A673 (cell line): ENCODE measurements at regions not wholly inside any gene's neighbourhood (a gene's known extent, or its start where the extent isn't known, plus 50 kb on each side); places are given as distances from the start of the nearest gene placed in this dataset.

ENCODE experiments used
- BruUV-seq: library from RNA; stranded (reverse); fragments of 400-500 nt; replicated peaks from 2 replicates; lab custom pipeline; 2021; lab: Mats Ljungman, UMichigan
- CTCF ChIA-PET: fragments of 300-600 bp; sonication (Branson Sonifier 250); formaldehyde crosslinking; loops from one replicate; lab custom pipeline; 2022; ENCODE audit warnings: antibody characterized with exemption; lab: Charles Lee
- POLR2A ChIA-PET: fragments of 300-600 bp; sonication (Branson Sonifier 250); formaldehyde crosslinking; loops from one replicate; lab custom pipeline; 2022; ENCODE audit warnings: antibody characterized with exemption; ENCODE audit not compliant: low non-redundant PET; lab: Charles Lee
- DNase-seq: peaks from one replicate; pipeline ENCODE4 v3.0.0-alpha.2; 2015; ENCODE audit warnings: low spot score
- H3K27ac ChIP-seq: fragments of 200-600 bp; sonication (generic); 2 replicates; pipeline ENCODE4 v1.5.1; 2016; ENCODE audit warnings: mixed run types, low read depth, mild to moderate bottlenecking, mixed read lengths, antibody characterized with exemption, low read length; ENCODE audit not compliant: poor library complexity, severe bottlenecking
- H3K27me3 ChIP-seq: fragments of 200-600 bp; sonication (generic); replicated peaks from 2 replicates; pipeline ENCODE4 v1.6.1; 2017; ENCODE audit warnings: mixed run types, low read depth, mild to moderate bottlenecking, mixed read lengths, antibody characterized with exemption, low read length; ENCODE audit not compliant: insufficient read depth, poor library complexity
- H3K36me3 ChIP-seq: fragments of 200-600 bp; sonication (generic); 2 replicates; pipeline ENCODE4 v1.6.1; 2016; ENCODE audit warnings: mixed run types, mild to moderate bottlenecking, mixed read lengths, antibody characterized with exemption, low read length; ENCODE audit not compliant: insufficient read depth, poor library complexity, severe bottlenecking
- H3K4me1 ChIP-seq: fragments of 200-600 bp; sonication (generic); 2 replicates; pipeline ENCODE4 v1.6.1; 2017; ENCODE audit warnings: mixed run types, mild to moderate bottlenecking, mixed read lengths, antibody characterized with exemption, low read length; ENCODE audit not compliant: insufficient read depth, poor library complexity, severe bottlenecking
- H3K4me3 ChIP-seq: fragments of 200-600 bp; sonication (generic); 2 replicates; pipeline ENCODE4 v1.5.1; 2016; ENCODE audit warnings: low read depth, mixed run types, mild to moderate bottlenecking, mixed read lengths, low read length; ENCODE audit not compliant: poor library complexity, severe bottlenecking
- H3K9me3 ChIP-seq: fragments of 200-600 bp; sonication (generic); 2 replicates; pipeline ENCODE4 v1.6.1; 2016; ENCODE audit warnings: mixed run types, low read depth, mild to moderate bottlenecking, mixed read lengths, antibody characterized with exemption, low read length; ENCODE audit not compliant: poor library complexity, severe bottlenecking
- EZH2 ChIP-seq: fragments of 200-600 bp; sonication (generic); IDR thresholded peaks from 2 replicates; pipeline ENCODE4 v1.6.1; 2017; ENCODE audit warnings: borderline replicate concordance, low read depth, mild to moderate bottlenecking, mixed read lengths, antibody characterized with exemption, low read length; ENCODE audit not compliant: poor library complexity, severe bottlenecking
- intact Hi-C: fragments of 100-400 bp; cut with micrococcal nuclease; formaldehyde crosslinking; loops from one replicate; pipeline ENCODE4 v1.10.0; 2022; ENCODE audit not compliant: unreplicated experiment
- TF ChIP-seq, protein P1 (sequence below): fragments of 300-800, 200-600 bp; sonication (generic); conservative IDR thresholded peaks from 2 replicates; pipeline ENCODE4 v1.5.1; 2017; ENCODE audit warnings: low read depth, mild to moderate bottlenecking, antibody characterized with exemption, low read length, moderate library complexity, mixed read lengths

DNA sequence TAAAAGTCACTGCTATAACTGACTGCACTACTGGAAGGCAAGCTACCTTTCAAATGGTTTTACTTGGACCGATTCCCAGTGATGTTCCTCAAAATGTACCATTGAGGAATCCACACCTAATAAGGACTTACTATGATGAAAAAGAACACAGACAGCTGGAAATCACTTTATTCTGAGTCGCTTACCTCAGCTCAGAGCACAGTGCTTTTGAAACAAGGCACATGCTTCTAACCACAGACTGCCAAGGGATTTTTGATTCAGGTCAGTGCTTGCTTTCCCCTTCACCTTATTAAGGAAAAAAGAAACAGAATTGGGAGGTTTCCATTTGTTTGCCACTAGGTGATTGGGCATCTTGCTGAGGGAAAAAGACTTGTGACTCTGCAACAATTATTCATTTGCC lies 707.5 kb upstream of the FSHR start:
- BruUV-seq, result no TSS peak
- H3K9me3 ChIP-seq, result no peaks in the 10 kb centered on the region
- no peaks in the 10 kb centered on the region for H3K36me3 ChIP-seq
- DNase-seq, result no peak
- H3K27me3 ChIP-seq, result no peaks in the 10 kb centered on the region
- TF ChIP-seq, protein P1, sequence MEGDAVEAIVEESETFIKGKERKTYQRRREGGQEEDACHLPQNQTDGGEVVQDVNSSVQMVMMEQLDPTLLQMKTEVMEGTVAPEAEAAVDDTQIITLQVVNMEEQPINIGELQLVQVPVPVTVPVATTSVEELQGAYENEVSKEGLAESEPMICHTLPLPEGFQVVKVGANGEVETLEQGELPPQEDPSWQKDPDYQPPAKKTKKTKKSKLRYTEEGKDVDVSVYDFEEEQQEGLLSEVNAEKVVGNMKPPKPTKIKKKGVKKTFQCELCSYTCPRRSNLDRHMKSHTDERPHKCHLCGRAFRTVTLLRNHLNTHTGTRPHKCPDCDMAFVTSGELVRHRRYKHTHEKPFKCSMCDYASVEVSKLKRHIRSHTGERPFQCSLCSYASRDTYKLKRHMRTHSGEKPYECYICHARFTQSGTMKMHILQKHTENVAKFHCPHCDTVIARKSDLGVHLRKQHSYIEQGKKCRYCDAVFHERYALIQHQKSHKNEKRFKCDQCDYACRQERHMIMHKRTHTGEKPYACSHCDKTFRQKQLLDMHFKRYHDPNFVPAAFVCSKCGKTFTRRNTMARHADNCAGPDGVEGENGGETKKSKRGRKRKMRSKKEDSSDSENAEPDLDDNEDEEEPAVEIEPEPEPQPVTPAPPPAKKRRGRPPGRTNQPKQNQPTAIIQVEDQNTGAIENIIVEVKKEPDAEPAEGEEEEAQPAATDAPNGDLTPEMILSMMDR, result no peak
- no peak for TF ChIP-seq EZH2
- ChIA-PET CTCF (no interaction called here), POLR2A (no interaction called here)
- intact Hi-C loops, result no loop called here
- H3K4me3 ChIP-seq, result no peak overlapping the region
- H3K27ac ChIP-seq, result no peak overlapping the region
- no peaks in the 10 kb centered on the region for H3K4me1 ChIP-seq

DNA sequence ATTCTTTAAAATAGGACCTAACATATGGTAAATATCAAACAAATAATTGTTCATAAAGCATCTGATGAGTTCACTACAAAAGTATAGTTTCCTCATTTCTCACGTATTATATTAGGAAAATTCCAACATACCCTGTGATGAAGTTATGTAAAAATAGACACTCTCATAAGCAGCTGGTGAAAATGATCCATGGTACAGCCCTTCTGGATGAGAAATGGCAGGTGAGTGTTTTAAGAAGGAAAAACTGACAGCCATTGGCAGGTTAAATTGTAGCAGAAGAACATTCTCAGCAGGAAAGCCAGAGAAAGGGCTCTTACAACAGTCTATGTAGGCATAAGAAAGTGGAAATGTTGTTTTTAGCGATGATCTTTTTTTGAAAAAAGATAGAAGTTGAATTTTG lies 706.5 kb upstream of the FSHR start:
- DNase-seq, result no peak
- ChIA-PET POLR2A (interaction anchor here (0.6 kb wide), 1 partner anchor 769 kb away, joined by 3 read pairs; no protein-coding TSS in a partner anchor), CTCF (no interaction called here)
- TF ChIP-seq, protein P1, result no peak
- no peak for TF ChIP-seq EZH2
- BruUV-seq, result no TSS peak
- H3K9me3 ChIP-seq, result no peaks in the 10 kb centered on the region
- no peak overlapping the region for H3K4me3 ChIP-seq
- H3K4me1 ChIP-seq, result no peaks in the 10 kb centered on the region
- H3K27me3 ChIP-seq, result no peaks in the 10 kb centered on the region
- intact Hi-C loops, result no loop called here
- no peaks in the 10 kb centered on the region for H3K36me3 ChIP-seq
- no peak overlapping the region for H3K27ac ChIP-seq

DNA sequence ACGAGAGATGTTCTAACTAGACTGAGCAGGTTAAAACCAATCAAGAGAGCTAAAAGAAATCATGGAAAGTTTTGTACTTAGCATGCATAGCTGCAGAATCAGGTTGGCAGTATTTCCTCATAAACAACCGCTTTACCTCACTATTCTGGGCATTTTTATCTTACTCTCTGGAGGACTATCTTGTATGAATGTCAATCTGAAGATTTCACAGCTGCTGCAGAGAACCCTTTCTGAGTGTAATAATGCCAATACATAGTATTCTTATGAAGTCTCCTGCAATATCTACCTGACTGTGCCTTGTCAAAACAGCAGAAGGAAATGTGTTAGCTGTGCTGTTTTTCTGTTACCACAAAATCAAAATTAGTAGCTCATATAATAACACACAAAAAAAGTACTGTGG lies 705.9 kb upstream of the FSHR start:
- H3K36me3 ChIP-seq, result no peaks in the 10 kb centered on the region
- H3K27me3 ChIP-seq, result no peaks in the 10 kb centered on the region
- TF ChIP-seq, protein P1, result no peak
- no peak for TF ChIP-seq EZH2
- intact Hi-C loops, result no loop called here
- no peak overlapping the region for H3K27ac ChIP-seq
- ChIA-PET CTCF (no interaction called here), POLR2A (interaction anchor here (0.6 kb wide), 1 partner anchor 770 kb away, joined by 3 read pairs; no protein-coding TSS in a partner anchor)
- DNase-seq, result no peak
- H3K4me3 ChIP-seq, result no peak overlapping the region
- H3K4me1 ChIP-seq, result no peaks in the 10 kb centered on the region
- H3K9me3 ChIP-seq, result no peaks in the 10 kb centered on the region
- BruUV-seq, result no TSS peak
